Ishikawa (cell line): ENCODE measurements at regions not wholly inside any gene's neighbourhood (a gene's known extent, or its start where the extent isn't known, plus 50 kb on each side); places are given as distances from the start of the nearest gene placed in this dataset.

Experiments used
- CEBPB ChIP-seq: IDR thresholded peaks from 2 replicates; pipeline ENCODE4 v1.6.1; 2012
- CREB1 ChIP-seq: IDR thresholded peaks from 2 replicates; pipeline ENCODE4 v1.6.1; 2012; ENCODE audit warnings: low read depth
- EGR1 ChIP-seq: IDR thresholded peaks from 2 replicates; pipeline ENCODE4 v1.6.1; 2012
- EP300 ChIP-seq: IDR thresholded peaks from 2 replicates; pipeline ENCODE4 v1.6.1; 2012; ENCODE audit warnings: borderline replicate concordance
- FOXM1 ChIP-seq: IDR thresholded peaks from 2 replicates; pipeline ENCODE4 v1.6.1; 2012; ENCODE audit warnings: low read depth, borderline replicate concordance
- MAX ChIP-seq: IDR thresholded peaks from 2 replicates; pipeline ENCODE4 v1.6.1; 2012
- NFIC ChIP-seq: IDR thresholded peaks from 2 replicates; pipeline ENCODE4 v1.6.1; 2012
- RAD21 ChIP-seq: IDR thresholded peaks from 2 replicates; pipeline ENCODE4 v1.6.1; 2012; ENCODE audit warnings: low read depth
- TAF1 ChIP-seq: IDR thresholded peaks from 2 replicates; pipeline ENCODE4 v1.6.1; 2012; ENCODE audit warnings: low read depth, mild to moderate bottlenecking
- TCF12 ChIP-seq: IDR thresholded peaks from 2 replicates; pipeline ENCODE4 v1.6.1; 2012; ENCODE audit warnings: low read depth
- TEAD4 ChIP-seq: IDR thresholded peaks from 2 replicates; pipeline ENCODE4 v1.6.1; 2012
- USF1 ChIP-seq: IDR thresholded peaks from 2 replicates; pipeline ENCODE4 v1.6.1; 2012
- YY1 ChIP-seq: IDR thresholded peaks from 2 replicates; pipeline ENCODE4 v1.6.1; 2012; ENCODE audit warnings: low read depth
- ZBTB7A ChIP-seq: IDR thresholded peaks from 2 replicates; pipeline ENCODE4 v1.6.1; 2012; ENCODE audit warnings: low read depth
- TF ChIP-seq, protein P1 (sequence below): IDR thresholded peaks from 2 replicates; pipeline ENCODE4 v1.6.1; 2012; ENCODE audit warnings: low read depth, mild to moderate bottlenecking

DNA sequence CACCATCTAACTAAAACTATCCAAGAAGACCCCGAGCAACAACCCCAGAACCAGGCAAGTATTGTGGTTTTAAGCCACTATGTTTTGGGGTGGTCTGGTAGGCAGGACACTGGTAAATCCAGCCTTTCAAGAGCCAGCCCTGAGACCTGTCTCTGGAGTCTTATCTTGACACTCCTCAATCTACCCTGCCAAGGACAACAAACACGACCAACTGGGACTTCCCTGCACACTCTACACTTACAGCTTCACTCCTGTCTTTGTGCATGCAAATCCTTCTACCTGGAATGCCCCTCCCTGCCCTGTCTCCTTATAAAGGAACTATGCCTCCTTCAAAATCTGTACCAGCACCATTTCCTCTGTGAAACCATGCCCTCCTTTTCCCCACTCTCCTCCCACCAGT is 107.3 kb downstream of the RPL27A start:
- no peak for TF ChIP-seq RAD21
- TF ChIP-seq EGR1, result no peak
- TF ChIP-seq MAX, result no peak
- no peak for TF ChIP-seq CREB1
- TF ChIP-seq, protein P1, sequence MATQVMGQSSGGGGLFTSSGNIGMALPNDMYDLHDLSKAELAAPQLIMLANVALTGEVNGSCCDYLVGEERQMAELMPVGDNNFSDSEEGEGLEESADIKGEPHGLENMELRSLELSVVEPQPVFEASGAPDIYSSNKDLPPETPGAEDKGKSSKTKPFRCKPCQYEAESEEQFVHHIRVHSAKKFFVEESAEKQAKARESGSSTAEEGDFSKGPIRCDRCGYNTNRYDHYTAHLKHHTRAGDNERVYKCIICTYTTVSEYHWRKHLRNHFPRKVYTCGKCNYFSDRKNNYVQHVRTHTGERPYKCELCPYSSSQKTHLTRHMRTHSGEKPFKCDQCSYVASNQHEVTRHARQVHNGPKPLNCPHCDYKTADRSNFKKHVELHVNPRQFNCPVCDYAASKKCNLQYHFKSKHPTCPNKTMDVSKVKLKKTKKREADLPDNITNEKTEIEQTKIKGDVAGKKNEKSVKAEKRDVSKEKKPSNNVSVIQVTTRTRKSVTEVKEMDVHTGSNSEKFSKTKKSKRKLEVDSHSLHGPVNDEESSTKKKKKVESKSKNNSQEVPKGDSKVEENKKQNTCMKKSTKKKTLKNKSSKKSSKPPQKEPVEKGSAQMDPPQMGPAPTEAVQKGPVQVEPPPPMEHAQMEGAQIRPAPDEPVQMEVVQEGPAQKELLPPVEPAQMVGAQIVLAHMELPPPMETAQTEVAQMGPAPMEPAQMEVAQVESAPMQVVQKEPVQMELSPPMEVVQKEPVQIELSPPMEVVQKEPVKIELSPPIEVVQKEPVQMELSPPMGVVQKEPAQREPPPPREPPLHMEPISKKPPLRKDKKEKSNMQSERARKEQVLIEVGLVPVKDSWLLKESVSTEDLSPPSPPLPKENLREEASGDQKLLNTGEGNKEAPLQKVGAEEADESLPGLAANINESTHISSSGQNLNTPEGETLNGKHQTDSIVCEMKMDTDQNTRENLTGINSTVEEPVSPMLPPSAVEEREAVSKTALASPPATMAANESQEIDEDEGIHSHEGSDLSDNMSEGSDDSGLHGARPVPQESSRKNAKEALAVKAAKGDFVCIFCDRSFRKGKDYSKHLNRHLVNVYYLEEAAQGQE, result no peak
- no peak for TF ChIP-seq EP300
- no peak for TF ChIP-seq TAF1
- TF ChIP-seq TCF12, result no peak
- TF ChIP-seq NFIC, result no peak
- TF ChIP-seq FOXM1, result no peak
- no peak for TF ChIP-seq YY1
- TF ChIP-seq USF1, result no peak
- TF ChIP-seq CEBPB, result no peak
- TF ChIP-seq TEAD4, result no peak
- no peak for TF ChIP-seq ZBTB7A

GRCh38 chr11:8790968-8791367 is 108.4 kb downstream of the RPL27A start:
- TF ChIP-seq USF1 (no peak), ZBTB7A (no peak), RAD21 (no peak), CEBPB (no peak), TEAD4 (no peak), NFIC (no peak)
- TF ChIP-seq, protein P1, result no peak

DNA sequence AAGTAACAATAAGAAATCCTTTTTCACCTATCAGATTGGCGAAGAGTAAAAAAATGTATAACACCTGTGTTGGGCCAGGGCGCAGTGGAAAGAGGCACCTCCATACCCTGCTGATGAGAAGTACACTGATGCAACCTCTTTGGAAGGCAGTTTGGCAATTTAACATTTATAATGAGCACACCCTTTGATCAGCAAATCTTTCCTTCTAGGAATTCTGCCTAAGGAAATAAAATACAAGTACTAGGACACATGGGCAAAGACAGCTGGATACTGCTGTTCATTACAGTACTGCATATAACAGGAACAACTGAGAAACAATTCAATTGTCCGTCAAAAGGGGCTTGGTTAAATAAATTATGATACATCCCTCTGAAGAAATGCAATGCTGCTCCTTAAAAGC is 110.1 kb downstream of the RPL27A start:
- TF ChIP-seq CEBPB, result no peak
- TF ChIP-seq TEAD4, result no peak
- TF ChIP-seq EGR1, result no peak
- TF ChIP-seq ZBTB7A, result no peak
- TF ChIP-seq, protein P1, result no peak

DNA sequence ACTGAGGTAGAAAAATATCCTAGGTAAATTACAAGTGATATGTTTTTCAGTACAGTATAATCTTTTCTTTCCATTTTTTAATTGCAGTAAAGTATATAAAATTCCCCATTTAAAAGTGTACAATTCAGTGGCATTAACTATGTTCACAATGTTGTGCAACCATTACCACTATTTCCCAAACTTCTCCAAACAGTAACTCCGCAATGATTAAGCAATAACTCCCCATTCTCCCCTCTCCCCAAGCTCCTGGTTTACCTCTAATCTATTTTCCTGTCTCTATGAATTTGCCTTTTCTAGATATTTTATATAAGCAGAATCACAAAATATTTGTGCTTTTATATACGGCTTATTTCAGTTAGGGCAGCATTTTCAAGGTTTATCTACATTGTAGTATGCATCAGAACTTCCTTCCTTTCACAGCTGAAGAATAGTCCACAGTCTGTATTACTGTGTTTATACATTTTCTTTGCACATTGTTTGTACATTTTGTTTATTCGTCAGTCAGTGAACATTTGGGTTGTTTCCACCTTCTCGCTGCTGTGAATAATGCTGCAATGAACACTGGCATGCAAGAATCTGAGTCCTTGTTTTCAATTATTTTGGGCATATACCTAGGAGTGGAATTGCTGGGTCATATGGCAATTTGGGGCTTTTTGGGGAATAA is 110.7 kb downstream of the RPL27A start:
- TF ChIP-seq CEBPB (no peak), RAD21 (no peak), MAX (no peak), ZBTB7A (no peak), NFIC (no peak), YY1 (no peak), TEAD4 (no peak), CREB1 (no peak), EP300 (no peak), FOXM1 (no peak), TAF1 (no peak), TCF12 (no peak), USF1 (no peak), EGR1 (no peak)
- TF ChIP-seq, protein P1, result no peak
